DMS 273 (cell line): ENCODE measurements at regions not wholly inside any gene's neighbourhood (a gene's known extent, or its start where the extent isn't known, plus 50 kb on each side); places are given as distances from the start of the nearest gene placed in this dataset.
"Not testable (repeated sequence)": the region's sequence is repeated elsewhere in the genome, so short reads cannot be mapped to it uniquely, and the experiment has no call there.

Experiments used
- DNase-seq: peaks from one replicate; lab custom pipeline; 2025; ENCODE audit not compliant: unreplicated experiment; lab: John Stamatoyannopoulos, UW

GRCh38 chr13:107827840-107828549 is 387.3 kb downstream of the LIG4 start:
- DNase-seq: no peak

DNA sequence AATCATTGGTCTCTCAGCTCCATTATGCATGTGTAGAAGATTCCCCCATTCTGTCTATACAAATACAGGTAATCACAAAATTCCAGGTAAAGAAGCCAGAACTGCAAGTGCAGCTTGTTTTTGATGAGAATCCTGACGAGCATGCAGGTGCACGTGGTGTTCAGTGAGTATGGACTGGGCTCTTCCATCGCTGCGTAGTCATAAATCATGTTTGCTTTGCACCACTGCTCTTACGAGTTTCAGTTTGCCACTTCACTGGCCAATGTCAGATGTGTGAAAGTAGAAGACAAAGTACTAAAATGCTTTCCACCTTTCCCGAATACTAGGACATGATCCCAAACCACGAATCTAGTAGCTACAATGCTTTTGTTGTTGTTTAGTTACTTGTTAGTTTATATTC is 390.7 kb downstream of the LIG4 start:
- DNase-seq: no peak

DNA sequence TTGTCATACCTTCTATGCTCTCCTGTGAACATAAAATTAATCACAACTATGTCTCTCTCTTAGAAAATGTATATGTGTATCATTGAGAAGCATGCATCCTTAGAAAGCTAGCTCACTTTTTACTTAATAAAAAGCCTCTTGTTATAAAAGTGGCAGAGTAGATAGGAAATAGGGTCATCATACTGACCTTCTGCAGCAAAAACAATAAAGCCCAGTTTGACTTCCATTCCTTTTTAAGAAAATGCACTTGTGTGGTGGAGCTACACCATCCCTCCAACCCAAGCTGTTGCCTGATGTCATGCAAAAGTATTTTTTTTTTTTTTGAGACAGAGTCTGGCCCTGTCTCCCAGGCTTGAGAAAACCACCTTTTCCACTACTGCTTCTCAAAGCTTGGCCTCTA is 393.3 kb downstream of the LIG4 start:
- DNase-seq: no peak

GRCh38 chr13:107821492-107821891 is 393.8 kb downstream of the LIG4 start:
- DNase-seq: no peak

GRCh38 chr13:107819071-107819470 is 396.3 kb downstream of the LIG4 start:
- no peak for DNase-seq

DNA sequence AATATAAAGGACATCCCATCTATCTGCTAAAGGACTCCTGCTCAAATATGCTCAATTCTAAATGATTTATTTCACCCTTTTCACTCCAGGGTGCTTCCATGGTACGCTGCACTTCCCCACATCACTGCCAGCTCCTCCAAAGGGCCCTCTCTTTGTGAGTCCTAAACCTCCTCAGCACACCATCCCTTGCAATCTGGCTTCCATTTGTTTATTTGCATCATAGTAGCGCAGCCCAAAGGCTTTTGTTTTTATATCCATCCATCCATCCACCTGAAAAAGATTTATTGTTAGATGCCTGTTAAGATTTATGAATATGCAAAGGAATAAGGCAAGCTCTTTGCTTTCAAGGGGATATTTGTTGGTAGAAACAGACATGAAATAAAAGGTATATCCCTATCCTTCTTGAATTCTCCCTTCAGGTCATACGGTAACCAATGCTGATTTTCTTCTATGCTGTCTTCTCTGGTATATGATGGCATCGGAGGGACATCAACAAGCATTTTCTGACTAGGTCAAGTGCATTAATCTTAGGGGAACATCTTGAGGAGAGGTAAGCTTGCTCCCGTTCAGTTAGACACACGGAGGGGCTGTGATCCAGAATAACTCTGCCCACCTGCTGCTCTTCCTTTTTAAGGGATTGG is 397.6 kb downstream of the LIG4 start:
- DNase-seq: no peak

DNA sequence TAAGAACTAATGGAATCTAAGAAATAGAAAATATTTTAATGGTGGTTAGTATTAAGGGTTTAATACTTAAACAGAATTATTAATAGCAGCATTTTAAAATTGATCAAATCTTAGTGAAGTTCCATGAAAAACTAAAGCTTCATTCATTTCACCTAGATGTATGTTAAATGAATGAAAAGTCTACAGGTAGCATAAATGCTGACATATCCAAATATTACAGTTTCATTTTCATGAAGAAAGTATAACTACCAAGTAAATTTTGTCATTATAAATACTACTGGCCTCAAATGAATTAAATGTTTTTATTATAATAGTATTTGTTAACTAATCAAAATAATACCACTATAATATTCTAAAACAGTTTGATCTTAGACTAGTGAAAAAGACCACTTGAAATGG is 403.3 kb downstream of the LIG4 start:
- no peak for DNase-seq

DNA sequence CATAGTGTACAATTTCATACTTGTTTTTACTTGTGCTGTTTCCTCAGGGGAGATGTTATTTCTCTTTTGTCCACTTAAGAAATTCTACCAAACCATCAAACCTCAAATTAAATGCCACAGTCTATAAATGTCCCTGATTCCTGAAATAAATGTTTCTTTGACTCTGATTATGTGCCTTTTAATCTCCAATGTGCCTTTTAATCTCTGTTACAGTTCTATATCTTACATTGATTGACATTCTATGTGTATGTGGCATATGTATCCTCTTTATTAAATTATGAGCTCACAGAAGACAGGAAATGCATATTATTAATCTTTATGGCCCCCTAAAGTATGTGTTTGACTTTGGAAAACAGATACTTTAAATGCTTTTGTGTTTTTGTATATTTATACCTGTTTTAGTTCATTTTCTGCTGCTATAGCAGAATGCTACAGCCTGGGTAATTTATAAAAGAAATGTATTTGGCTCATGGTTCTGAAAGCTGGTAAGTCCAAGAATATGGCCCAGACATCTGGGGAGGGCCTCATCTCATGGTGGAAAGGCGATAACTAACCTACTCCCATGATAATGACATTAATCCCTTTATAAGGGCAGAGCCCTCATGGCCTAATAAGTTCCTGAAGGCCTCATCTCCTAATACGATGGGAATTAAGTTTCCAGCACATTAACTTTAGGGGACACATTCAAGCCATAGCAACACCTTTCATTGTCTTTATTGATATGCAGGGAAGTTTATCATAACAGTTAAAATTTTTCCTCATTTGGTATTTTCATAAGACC is 403.9 kb downstream of the LIG4 start:
- DNase-seq: no peak

DNA sequence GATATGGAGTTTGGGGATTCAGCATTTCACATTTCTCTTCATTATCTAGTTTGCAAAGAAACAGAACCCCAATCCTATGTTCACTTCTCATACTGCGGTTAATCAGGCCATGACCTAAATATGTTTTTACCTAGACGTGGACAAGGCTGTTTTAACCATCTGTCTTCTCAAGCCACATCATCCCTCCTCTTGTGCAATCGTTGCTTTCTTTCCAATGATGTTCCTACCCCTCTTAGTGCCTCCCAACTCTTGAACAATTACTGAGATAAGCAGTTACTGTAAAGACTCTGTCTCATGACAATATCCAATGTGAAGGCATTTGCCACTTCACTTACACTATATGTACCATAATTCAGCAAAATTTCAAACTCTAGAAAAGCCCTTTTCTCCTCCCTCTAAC is 406.2 kb downstream of the LIG4 start:
- no peak for DNase-seq

DNA sequence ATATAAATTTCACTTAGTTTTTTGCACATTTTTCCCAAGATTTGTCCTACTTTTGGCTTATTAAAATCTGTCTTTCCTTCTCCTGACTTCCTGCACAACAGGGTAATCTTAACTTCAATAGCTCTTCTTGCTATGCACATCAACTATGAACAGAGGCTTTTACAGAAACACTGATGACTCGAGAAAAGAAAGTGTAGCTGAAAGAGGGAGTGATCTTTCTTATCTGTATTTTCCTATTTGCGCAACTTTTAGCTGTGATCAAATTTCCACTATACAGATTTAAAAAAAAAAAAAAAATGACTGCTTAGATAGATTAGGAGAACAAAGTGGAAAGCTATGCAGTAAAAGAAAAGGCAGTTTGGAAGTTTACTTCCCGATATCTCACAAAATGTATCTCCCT is 406.9 kb downstream of the LIG4 start:
- DNase-seq: no peak

DNA sequence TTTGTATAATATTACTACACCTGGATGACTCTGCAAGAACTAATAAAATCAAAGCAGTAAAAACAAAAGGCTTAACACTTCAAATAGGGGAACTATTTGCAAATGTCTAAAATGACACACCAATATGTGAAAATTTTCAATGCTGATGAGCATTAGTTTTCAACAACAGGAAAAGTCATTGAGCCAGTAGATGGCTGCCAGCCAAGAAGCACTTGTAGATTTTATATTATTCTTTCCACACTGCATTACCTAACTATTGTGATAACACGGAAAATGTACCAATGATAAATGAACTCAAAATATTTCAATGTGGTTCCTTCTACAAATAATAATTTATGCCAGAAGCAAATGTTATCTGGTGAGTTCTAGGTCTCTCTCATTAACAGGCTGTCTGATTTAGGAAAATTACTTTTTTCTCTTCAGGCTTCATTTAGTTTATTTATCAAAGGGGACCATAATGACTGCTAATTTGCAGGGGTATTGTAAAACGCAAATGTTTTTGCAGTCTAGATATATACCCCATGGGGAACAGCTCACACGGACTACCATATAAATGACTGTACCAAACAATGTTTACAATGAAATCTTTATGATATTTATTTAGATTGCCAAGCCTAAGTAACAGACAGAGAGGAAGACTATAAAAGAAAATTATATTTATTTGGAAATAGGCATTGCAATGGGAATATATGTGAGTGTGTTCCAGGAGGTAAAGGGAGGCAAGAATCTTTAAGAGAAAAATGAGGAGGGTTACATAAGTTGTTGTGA is 407.8 kb downstream of the LIG4 start:
- DNase-seq: no peak

- DNase-seq: no peak
Measured at GRCh38 chr13:107806726-107807125, 408.6 kb downstream of the LIG4 start.

DNA sequence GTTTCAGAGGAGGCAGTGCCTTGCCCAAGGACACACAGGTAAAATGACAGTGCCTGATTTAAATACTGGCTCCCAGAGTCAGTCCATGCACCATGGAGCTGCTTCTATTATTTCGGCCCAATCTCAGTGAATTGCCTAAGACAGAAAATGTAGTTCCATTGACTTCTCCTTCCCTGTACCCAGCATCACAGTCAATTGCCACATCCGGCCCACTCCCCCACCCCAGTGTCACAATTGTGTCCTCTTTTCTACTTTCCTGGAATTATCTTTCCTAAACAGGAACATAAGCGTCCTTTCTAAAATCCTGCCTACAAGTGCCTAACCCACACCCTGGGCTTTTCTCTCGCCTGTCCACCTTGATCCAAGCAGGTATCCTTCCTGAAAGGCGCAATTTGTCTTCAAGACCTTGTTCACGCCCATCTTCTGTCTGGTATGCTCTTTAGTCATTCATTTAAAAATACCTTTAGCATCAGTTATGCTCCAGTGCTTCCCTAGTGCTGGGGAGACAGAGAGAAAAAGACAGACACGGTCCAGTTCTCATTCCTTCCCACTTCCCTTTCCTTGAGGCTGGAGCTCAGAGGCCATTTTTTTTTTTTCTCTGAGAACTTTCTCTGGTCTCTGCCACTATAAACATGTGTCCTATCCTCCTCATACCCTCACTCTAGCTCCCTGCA is 411.4 kb downstream of the LIG4 start:
- no peak for DNase-seq

DNA sequence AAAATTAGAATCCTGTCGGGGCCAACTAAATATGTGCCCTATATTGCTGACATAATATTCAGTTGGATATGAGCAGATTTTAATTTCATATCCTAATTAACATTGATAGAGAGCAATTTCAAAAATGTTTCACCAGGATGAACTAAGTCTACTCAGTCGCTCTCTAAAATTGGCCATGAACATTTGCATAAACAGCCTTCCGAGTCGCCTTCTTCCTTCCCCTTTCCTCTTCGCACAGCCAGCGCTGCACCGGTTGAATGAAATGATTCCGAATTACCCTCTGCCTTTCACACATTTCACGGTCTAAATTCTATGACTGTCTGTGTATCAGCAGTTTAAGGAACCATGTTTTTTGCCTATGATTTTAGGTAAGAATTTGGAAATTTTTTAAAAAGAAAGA is 413.7 kb downstream of the LIG4 start:
- DNase-seq: no peak

DNA sequence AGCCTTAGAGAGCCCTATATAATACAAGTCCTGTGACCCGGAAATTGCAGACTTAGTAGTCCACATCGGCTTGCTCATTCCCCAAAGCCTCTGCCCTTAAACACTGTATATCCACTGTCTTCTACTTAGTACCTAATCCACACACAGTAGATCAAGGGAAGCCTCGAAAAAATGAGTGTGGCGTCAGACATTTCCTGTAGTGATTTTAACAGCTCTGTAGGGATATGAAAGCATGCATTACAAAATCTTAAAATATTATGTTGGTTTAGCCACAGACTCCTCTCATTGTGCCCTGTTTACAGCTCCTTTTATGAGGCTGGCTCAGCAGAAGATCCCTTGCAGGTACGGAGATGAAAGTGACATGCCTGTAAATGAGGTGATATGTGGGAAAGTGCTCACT is 416.3 kb downstream of the LIG4 start:
- DNase-seq: no peak

DNA sequence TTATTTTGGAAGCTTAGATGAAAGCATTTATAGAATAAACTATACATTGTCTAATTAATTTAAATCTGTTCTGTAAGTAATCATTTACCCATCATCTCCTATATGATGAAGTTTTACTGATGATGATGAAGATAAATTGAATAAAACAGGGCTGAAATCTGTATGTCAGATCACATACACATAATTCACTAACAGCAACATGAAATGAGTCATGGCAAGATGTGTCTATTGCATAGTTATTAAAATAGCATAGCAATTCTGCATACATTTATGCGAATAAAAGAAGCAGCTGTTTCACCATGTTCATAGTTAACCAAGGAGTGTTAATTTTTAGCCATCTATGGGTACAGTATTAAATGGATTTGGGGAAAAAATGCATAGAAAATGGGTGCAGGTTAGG is 424.9 kb downstream of the LIG4 start:
- DNase-seq: no peak

DNA sequence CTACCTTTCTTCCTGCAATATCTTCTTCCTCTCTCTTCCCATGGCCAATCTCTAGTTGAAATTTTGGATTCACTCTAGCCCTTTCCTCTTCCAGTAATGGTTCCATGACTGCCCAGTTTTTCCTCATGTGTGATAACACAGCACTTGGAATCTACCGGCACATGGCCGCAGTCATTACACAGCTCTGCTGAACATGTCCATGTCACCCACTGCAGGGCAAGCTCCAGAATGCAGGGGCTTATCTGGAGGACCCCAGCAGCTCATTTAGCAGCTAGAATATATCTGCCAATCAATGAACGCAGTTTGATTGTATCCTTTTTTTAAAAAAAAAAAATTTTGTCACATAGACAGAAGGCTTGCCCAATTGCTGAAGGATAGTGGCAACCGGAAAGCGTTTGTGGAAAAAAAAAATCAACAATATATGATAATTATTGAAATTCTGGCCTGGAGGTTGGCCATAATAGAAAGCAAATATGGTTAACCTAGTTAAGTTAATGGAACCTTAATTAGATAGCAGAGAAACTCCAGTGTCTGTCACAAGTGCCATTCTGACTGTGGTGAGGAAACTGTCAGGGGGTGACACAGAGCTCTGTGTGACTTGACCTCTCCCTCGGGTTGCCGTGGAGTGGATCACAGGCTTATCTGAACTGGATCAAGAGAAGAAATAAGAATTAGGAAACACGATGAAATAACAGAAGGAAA is 426.7 kb downstream of the LIG4 start:
- DNase-seq: no peak

GRCh38 chr13:107782646-107783045 is 432.7 kb downstream of the LIG4 start:
- DNase-seq: not testable (repeated sequence)

GRCh38 chr13:107778094-107778493 is 437.2 kb downstream of the LIG4 start:
- no peak for DNase-seq

DNA sequence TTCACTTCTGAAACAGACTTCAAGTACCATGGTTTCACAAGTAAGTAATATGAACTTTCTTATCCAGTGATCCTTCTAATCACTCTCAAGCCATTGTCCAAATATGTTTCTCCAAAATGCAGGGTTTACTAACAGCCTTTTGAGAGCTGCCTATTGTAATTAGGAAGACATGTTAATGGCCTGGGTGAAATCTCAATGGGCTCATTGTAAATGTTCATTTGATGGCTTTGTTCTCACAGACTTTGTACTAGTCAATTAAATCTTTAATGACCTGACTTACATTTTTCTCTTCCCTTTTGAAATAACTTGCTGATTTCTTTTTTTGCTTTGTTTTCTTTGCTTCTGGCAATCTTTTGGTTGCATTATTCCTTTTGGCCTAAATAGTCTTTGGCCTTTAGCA is 444.8 kb downstream of the LIG4 start:
- DNase-seq: no peak
